Adipocyte (in vitro differentiated cells): ENCODE measurements at regions not wholly inside any gene's neighbourhood (a gene's known extent, or its start where the extent isn't known, plus 50 kb on each side); places are given as distances from the start of the nearest gene placed in this dataset.

Experiments used
- DNase-seq: peaks from one replicate; pipeline ENCODE4 v3.0.0-alpha.2; 2015; ENCODE audit warnings: low read depth
- H3K27me3 ChIP-seq: replicated peaks from 2 replicates; pipeline ENCODE4 v1.7.0; 2013; ENCODE audit warnings: mild to moderate bottlenecking, low read length, moderate library complexity; ENCODE audit not compliant: control insufficient read depth, insufficient read depth
- H3K36me3 ChIP-seq: 2 replicates; pipeline ENCODE4 v1.7.0; 2013; ENCODE audit warnings: low read length, mild to moderate bottlenecking, moderate library complexity; ENCODE audit not compliant: control insufficient read depth, insufficient read depth, severe bottlenecking
- H3K4me1 ChIP-seq: 2 replicates; pipeline ENCODE4 v1.7.0; 2013; ENCODE audit warnings: mild to moderate bottlenecking, low read length, moderate library complexity; ENCODE audit not compliant: control insufficient read depth, insufficient read depth
- H3K4me3 ChIP-seq: 2 replicates; pipeline ENCODE4 v1.7.0; 2013; ENCODE audit warnings: mild to moderate bottlenecking, low read length, moderate library complexity
- H3K9ac ChIP-seq: 2 replicates; pipeline ENCODE4 v1.7.0; 2013; ENCODE audit warnings: mild to moderate bottlenecking, low read length, moderate library complexity
- H3K9me3 ChIP-seq: 2 replicates; pipeline ENCODE4 v1.7.0; 2013; ENCODE audit warnings: mild to moderate bottlenecking, low read length, moderate library complexity; ENCODE audit not compliant: control insufficient read depth

DNA sequence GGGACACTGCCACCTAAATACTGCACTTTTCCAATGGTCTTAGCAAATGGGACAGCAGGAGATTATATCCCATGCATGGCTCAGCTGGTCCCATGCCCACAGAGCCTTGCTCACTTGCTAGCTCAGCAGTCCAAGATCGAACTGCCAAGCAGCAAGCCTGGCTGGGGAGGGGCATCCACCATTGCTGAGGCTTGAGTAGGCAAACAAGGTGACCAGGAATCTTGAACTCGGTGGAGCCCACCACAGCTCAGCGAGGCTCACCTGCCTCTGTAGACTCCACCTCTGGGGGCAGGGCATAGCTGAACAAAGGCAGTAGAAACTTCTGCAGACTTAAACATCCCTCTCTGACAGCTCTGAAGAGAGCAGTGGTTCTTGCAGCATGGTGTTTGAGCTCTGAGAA is 370.8 kb upstream of the MGAT4C start:
- Histone ChIP-seq H3K9me3 (peaks cover 60% of the 10 kb centered on the region), H3K27me3 (no peaks in the 10 kb centered on the region), H3K9ac (no peak overlapping the region), H3K4me1 (no peaks in the 10 kb centered on the region), H3K36me3 (no peaks in the 10 kb centered on the region), H3K4me3 (no peak overlapping the region)
- DNase-seq = no peak

DNA sequence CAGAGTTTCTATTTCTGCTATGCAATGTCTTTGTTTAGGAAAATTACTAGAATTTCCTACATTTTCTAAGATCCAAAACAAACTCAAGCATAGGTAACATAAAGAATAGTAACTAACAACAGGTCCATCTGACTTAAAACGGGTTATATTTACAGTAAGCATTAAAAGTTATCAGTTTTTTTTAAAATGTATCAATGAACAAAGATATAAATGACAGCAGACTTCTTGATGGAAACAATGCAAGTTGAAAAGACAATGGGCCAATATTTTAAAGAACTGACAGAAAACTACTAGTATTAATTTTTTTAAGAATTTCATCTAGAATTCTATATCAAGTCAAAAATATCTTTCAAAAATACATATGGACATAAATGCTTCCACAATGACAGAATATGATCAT is 367.1 kb upstream of the MGAT4C start:
- no peaks in the 10 kb centered on the region for H3K4me1 ChIP-seq
- no peak overlapping the region for H3K9ac ChIP-seq
- no peaks in the 10 kb centered on the region for H3K36me3 ChIP-seq
- peaks cover 55% of the 10 kb centered on the region for H3K9me3 ChIP-seq
- H3K4me3 ChIP-seq = no peak overlapping the region
- no peak for DNase-seq
- no peaks in the 10 kb centered on the region for H3K27me3 ChIP-seq

DNA sequence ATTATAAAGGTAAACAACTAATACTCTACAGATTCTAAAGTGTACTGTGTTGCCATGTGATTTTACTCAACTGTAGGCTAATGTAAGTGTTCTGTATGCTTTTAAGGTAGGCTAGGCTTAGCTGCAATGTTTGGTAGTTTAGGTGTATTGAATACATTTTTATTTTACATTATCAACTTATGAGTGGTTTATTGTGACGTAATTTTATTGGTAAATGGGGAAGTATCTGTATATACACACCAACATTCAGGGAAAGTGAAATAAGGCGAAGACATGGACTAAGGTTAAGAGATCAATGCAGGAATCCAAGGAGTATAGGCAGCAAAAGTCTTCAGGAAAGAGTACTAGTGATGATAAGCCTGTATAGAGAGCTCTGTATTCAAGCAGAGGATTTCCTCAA is 365.8 kb upstream of the MGAT4C start:
- H3K4me1 ChIP-seq = no peaks in the 10 kb centered on the region
- peaks cover 49% of the 10 kb centered on the region for H3K9me3 ChIP-seq
- H3K27me3 ChIP-seq = no peaks in the 10 kb centered on the region
- no peaks in the 10 kb centered on the region for H3K36me3 ChIP-seq
- H3K9ac ChIP-seq = no peak overlapping the region
- no peak for DNase-seq
- no peak overlapping the region for H3K4me3 ChIP-seq

DNA sequence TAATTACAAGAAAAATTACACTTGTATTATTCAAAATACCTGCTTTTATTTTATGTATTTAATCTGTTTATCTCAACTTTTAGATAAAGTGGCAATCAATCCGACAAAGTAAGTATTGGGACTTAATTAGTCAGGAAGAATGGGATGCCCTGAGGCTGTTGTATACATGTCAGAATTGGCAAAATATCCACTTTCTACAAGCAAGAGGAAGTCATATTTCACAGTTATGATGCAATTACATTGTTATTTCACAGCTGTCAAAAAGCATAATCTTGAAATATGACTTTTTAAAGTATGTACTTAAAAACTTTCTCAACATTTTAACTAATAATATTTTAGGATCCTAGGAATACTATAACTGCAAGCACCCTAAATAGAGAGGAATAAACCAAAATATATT is 357.1 kb upstream of the MGAT4C start:
- Histone ChIP-seq H3K4me1 (no peaks in the 10 kb centered on the region), H3K4me3 (no peak overlapping the region), H3K27me3 (no peaks in the 10 kb centered on the region), H3K9ac (no peak overlapping the region), H3K9me3 (no peaks in the 10 kb centered on the region), H3K36me3 (no peaks in the 10 kb centered on the region)
- DNase-seq = peak; percentile 87

DNA sequence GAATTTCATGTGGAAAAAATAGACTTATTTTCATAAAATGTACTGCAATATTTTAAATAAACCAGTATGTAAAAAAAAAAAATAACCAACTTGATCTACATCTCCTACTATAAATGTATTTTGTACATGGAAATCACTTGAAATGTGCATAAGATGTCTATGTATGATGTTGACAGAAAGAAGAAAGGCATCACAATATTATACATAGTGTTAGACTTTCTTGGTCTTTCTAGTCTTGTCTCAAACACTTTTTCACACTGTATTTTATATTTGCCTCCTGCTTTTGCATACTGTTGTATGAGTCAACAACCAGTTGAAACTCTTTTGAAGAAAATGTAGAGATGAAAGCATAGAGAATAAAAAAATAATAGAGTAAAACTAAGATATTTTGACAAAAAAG is 352.4 kb upstream of the MGAT4C start:
- Histone ChIP-seq H3K36me3 (no peaks in the 10 kb centered on the region), H3K9me3 (no peaks in the 10 kb centered on the region), H3K27me3 (no peaks in the 10 kb centered on the region), H3K9ac (no peak overlapping the region), H3K4me1 (no peaks in the 10 kb centered on the region), H3K4me3 (no peak overlapping the region)
- DNase-seq = no peak

DNA sequence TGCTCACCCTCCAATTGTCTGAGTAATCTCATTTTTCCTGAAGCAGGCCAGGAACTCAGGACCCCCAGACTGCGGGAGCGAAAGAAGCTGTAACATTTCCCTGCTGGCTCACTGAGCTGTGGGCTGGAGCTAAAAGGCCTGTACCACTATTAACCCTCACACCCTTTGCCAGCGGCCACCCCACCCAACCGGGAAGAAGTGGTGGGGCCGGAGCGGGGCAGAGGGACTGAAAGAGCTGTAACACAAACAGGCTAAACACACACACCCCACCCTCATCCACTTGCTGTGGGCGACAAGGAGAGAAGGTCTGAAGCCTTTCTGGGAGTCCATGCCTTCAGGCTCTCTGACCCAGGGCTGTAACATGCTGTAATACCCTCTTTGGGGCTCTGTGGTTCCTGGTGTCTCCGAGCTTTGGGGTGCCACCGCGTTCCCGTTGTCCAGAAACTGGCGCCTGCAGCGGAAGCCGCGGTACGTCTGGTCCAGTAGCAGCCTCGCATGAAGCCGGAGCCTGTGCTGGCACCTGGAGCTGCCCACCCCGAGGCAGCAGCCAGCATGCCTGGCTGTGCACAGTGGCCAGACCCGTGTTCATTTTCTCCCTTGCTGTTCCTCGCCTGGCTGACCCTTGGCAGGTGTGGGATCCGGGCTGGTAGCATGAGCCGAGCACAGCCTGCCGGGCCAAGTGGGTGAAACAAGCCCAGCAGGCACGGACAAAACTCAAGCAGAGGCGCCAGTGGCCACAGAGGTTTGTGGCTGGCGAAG is 345.5 kb upstream of the MGAT4C start:
- no peaks in the 10 kb centered on the region for H3K9me3 ChIP-seq
- no peak for DNase-seq
- no peaks in the 10 kb centered on the region for H3K27me3 ChIP-seq
- H3K9ac ChIP-seq = no peak overlapping the region
- H3K4me1 ChIP-seq = no peaks in the 10 kb centered on the region
- no peak overlapping the region for H3K4me3 ChIP-seq
- no peaks in the 10 kb centered on the region for H3K36me3 ChIP-seq

DNA sequence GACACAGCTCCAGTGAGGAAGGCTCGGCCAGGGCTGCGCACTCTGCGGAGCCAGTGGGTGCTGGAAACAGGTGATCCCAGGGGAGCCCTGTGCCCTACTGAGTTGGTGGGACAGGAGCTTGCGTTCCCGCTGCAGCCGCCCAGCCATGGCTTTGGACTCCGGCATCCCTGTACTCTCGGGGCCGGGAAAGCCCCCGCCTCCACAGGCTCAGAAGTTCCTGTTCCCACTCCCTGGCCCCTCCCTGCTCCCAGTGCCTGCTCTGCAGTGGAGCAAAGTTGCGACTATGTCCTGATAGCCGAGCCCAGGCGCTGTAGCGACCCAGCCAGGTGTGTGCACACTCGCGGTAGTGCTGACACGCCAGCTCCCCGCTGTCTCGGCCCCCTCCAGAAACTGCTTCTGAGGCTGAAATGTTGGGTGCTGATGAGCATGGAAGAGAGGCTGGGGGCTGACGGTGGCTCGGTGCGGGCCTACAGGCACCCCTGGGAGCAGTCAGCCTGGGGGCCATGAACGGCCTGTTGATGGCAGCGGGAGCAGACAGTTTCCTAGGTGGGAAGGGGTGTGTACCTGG is 344.6 kb upstream of the MGAT4C start:
- no peak for DNase-seq
- Histone ChIP-seq H3K9me3 (no peaks in the 10 kb centered on the region), H3K9ac (no peak overlapping the region), H3K36me3 (no peaks in the 10 kb centered on the region), H3K4me3 (no peak overlapping the region), H3K27me3 (no peaks in the 10 kb centered on the region), H3K4me1 (no peaks in the 10 kb centered on the region)

DNA sequence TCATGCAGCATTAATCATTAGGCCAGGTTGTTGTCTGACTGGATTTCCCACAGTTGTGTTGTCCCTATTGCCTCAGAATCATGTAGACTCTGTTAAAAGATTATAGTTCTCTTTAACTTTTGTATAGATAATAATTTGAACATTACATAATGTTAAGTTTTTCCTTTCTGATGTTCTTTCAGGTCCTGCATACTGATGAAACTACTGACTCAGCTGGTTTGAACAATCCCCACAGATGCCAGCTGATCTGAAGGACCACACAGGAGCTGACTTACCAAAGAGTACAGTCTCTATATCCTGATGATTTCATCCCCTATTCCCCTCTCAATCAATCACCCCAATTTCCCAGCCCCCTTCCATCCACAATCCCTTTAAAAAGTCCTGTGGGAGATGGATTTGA is 341.2 kb upstream of the MGAT4C start:
- Histone ChIP-seq H3K9me3 (no peaks in the 10 kb centered on the region), H3K4me3 (no peak overlapping the region), H3K9ac (no peak overlapping the region), H3K4me1 (no peaks in the 10 kb centered on the region), H3K36me3 (no peaks in the 10 kb centered on the region), H3K27me3 (no peaks in the 10 kb centered on the region)
- DNase-seq = no peak

DNA sequence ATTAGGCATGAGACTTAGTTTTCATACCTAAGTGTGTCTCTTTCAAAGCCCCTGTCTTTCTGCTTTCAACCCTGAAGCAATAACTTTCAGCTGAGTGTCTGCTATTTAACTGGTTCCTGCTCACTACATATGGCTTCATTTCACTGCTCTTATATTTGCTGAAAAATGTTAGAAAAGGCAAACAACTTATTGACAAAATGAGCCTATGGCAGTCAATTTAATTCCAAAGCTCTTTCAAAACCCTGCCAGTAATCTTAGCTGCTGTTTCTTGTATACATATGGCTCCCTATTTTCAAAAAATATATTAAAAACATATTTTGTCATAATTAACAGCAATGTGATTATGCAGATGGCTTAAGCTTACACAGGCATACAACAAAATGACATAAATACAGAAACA is 334.1 kb upstream of the MGAT4C start:
- no peak overlapping the region for H3K4me3 ChIP-seq
- no peaks in the 10 kb centered on the region for H3K27me3 ChIP-seq
- no peaks in the 10 kb centered on the region for H3K9me3 ChIP-seq
- DNase-seq = no peak
- H3K4me1 ChIP-seq = no peaks in the 10 kb centered on the region
- H3K36me3 ChIP-seq = no peaks in the 10 kb centered on the region
- H3K9ac ChIP-seq = no peak overlapping the region

DNA sequence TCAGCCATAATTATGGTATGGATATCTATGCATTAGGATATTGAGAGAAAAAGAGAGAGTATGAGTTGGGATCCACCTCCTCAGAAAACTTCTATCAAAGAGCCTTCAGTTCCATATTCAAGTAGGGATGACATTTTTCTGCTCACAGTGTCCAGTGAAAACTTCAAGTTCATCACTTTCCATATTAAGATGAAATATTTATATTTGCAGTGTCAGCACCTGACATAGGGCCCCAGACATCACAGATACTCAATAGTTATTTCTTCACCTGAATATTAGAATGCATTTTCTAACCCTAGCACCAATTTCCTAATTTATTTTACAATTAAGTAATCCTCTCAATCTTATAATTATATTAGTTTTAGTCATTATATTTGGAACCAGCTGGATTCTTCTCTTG is 318.0 kb upstream of the MGAT4C start:
- Histone ChIP-seq H3K4me1 (no peaks in the 10 kb centered on the region), H3K9ac (no peak overlapping the region), H3K4me3 (no peak overlapping the region), H3K9me3 (no peaks in the 10 kb centered on the region), H3K36me3 (no peaks in the 10 kb centered on the region), H3K27me3 (no peaks in the 10 kb centered on the region)
- no peak for DNase-seq

DNA sequence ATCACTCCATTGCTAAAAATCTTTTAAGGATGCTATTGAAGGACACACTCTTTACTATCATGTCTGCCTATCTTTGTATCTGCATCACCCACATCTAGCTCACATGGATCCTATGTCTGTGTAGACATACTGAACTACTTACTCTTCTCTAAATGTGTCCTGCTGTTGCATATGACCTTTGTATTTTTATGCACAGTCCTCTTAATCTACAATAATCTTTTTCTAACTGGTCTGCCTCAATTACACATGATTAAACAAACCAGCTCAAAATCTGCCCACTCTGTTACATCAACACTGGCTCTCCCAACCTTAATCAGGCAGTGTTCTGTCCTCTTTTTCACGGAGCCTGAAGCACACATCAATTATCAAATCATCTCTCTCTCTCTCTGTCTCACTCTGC is 316.3 kb upstream of the MGAT4C start:
- no peak overlapping the region for H3K9ac ChIP-seq

DNA sequence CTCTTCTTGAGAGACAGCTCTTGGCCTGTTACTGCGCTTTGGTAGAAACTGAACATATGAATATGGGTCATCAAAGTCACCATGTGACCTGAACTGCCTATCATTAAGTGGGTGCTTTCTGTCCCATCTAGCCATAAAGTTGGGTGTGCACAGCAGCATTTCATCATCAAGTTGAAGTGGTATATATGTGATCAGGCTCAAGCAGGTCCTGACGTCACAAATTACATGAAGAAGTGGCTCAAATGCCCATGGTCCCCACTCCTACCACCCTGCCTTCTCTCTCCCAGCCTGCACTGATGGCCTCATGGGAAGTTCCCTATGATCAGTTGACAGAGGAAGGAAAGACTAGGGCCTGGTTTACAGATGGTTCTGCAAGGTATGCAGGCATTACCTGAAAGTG is 308.8 kb upstream of the MGAT4C start:
- no peak for DNase-seq
- Histone ChIP-seq H3K27me3 (no peaks in the 10 kb centered on the region), H3K9me3 (peaks cover 19% of the 10 kb centered on the region), H3K4me1 (no peaks in the 10 kb centered on the region), H3K9ac (no peak overlapping the region), H3K4me3 (no peak overlapping the region), H3K36me3 (no peaks in the 10 kb centered on the region)

More for the DNA sequence above, 316.3 kb upstream of the MGAT4C start:
- H3K36me3 ChIP-seq = no peaks in the 10 kb centered on the region
- peaks cover 7% of the 10 kb centered on the region for H3K9me3 ChIP-seq
- H3K27me3 ChIP-seq = no peaks in the 10 kb centered on the region
- no peaks in the 10 kb centered on the region for H3K4me1 ChIP-seq
- DNase-seq = no peak
- no peak overlapping the region for H3K4me3 ChIP-seq
